ENCODE measurements at regions not wholly inside any gene's neighbourhood (a gene's known extent, or its start where the extent isn't known, plus 50 kb on each side); places are given as distances from the start of the nearest gene placed in this dataset.

- DNase-seq = no peak
Observed at GRCh38 chr3:64351713-64352638, 126.7 kb upstream of the PRICKLE2 start.

DNA sequence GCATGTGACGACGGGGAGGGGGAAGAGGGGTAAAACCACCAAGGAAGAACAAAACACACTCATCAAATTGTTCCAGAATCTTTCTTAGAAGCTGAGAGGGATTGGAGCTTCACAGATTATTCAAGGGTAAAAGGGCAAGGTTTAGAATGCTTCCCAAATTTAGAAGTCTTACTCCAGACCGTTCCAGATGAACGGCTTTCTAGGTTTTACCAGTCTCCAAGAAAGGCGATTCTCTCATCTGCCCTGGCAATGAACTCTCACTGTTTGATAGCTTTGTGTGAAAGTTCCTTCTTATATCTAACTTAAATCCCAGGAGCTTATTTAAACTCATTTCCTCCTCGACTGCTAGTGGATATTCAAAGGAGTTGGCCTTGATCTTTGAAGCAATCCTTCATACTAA, 124.3 kb upstream of the PRICKLE2 start:
- no peak for DNase-seq

DNA sequence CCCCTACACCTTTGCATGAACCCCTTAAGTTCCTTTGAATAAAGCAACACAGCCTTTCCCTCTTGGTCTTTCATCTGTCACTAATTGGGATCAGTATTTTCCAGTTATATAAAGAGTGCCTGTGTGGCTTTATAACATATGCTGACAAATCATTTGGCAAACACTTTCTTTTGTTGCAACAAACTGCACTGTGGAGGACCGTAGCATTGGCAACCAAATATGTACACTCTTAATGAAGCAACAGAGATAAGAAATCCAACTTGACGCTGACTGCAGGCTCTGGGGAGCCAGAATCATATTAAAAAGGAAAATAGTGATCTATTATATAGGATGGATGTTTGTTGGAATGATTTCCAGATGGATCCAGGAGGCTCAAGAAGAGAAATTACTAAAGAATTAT, 120.1 kb upstream of the PRICKLE2 start:
- DNase-seq = peak; percentile 29

DNA sequence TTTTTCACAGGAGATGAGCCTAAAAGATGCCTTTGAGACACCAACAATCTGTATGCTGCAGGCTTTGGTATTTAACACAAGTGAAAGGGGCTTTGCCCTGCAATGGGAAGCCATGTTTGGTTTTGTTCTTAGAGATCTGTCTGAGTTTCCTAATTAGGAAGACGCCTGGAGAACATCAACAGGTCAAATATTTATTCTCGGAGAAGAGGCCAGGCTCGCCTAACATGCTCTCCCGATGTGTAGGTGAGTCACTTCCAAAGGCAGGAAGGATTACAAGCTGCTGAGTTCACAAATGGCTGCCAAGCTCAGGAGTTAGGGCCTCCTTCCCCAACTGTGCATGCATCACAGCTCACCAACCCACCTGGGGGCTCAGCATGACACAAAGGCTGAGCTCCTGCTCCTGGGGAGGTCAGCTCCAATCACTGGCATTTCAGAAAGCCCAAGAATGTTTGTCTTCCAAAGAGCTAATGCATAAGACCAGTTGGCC, 119.5 kb upstream of the PRICKLE2 start:
- DNase-seq = no peak

GRCh38 chr3:64343689-64344430, 118.6 kb upstream of the PRICKLE2 start:
- no peak for DNase-seq

- no peak for DNase-seq
Observed at GRCh38 chr3:64342940-64343688, 117.8 kb upstream of the PRICKLE2 start.

DNA sequence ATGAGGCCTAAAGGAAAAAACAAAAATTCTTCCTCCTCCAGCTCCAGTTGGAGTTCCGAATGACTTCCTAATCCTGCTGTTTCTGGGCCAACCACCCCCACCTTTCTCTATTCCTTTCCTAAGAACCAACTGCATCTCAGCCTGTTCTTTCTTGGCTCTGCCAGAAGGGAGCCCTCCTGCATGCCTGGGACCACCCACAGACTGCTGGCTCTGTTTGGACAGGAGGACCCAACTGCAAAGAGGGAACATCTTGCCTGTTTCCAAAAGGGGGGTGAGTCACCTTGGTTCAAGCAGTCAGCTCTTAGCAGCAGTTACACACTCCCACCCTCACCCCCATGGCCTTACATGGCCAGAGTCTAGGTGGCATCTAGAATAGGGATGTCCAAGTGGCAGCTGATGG, 116.0 kb upstream of the PRICKLE2 start:
- DNase-seq = no peak

GRCh38 chr3:64340641-64341101, 115.4 kb upstream of the PRICKLE2 start:
- no peak for DNase-seq

DNA sequence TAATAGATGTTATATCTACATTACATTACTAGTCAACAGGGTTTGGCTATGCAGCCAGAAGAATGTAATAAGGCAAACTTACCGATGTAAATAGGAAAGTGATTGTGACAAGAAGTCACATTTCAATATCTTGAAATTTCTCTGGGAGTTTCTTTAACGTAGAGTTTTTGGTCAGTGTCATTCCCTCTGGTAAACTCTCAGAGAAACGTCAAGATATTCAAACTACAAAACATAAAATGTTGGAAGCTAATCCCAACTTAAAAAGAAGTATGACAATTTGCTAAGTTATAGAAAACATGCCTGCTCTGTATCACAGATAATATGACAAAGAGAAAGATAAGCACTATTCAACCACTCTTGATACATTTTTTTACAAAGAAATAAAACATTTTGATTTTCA, 111.2 kb upstream of the PRICKLE2 start:
- DNase-seq = no peak

- no peak for DNase-seq
Observed at GRCh38 chr3:64332459-64333350, 107.4 kb upstream of the PRICKLE2 start.

DNA sequence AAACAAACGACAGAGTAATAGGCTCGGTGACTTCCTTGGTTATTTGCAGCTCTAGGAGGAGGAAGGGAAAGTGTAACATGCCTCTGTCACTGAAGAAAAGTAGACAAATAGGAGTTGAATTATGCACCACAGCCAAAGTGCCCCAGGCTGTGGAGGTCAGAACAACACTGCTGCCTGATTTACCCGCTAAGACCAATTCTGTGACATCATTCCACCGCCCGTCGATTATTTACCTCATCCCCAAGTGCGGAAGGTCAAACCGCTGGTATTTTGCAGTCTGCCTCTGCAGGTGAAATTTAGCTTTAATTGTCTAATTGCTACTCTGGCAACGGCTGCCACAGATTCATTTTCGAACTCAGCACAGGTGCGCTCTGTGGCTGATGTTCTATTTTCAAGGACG, 106.3 kb upstream of the PRICKLE2 start:
- DNase-seq = no peak

DNA sequence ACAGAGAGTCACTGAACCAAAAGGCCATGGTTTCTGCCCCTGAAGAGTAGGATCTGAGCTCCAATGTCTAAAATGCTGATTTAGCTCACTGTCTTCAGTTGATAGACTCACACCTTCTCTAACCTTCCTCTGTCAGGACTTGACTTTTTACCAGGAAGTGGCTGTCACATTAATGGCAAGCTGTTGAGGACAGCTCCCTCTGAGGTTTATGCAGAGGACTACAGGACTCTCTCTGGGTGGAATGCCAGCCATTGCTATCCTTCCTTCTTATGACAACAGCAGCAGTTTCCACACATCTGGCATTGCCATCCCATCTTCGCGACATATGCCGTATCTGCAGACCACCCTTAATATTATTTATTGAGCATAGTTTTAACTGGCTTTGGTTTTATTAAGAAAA, 103.8 kb upstream of the PRICKLE2 start:
- no peak for DNase-seq

DNA sequence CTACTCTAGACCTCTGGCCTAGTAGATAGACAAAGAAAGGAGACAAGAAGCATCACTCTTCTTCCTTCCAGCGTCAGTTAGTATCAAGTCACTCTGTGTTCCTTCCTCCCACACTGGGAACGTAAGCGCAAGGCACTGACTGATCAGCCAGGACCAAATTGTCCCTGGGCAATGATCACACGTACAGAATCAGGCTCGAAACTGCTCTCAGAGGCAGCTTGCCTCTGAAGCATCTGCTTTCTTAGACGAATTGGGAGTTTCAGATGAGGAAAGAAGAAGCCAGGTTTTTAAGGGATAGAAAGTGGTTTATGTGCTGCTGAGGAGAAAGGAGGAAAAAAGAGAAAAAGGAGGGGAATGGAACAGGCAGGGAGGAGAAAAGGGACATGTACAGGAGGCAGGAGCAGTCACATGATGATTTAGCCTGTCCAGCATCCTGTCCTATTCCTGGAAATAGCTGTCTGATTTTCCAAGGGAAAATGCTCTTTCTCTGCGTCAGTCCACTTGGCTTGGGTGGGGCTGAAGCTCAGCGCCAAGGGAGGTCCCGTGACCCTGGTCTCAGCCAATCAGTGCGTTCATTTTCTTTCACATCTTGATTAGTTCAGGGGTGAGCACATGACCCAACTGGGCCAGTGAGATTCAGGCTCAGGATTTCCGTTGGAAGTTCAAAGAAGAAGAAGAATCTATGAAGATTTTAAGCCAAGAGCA, 102.0 kb upstream of the PRICKLE2 start:
- no peak for DNase-seq

- no peak for DNase-seq
Observed at GRCh38 chr3:64321747-64322146, 96.5 kb upstream of the PRICKLE2 start.

GRCh38 chr3:64319391-64319790, 94.1 kb upstream of the PRICKLE2 start:
- DNase-seq = no peak

DNA sequence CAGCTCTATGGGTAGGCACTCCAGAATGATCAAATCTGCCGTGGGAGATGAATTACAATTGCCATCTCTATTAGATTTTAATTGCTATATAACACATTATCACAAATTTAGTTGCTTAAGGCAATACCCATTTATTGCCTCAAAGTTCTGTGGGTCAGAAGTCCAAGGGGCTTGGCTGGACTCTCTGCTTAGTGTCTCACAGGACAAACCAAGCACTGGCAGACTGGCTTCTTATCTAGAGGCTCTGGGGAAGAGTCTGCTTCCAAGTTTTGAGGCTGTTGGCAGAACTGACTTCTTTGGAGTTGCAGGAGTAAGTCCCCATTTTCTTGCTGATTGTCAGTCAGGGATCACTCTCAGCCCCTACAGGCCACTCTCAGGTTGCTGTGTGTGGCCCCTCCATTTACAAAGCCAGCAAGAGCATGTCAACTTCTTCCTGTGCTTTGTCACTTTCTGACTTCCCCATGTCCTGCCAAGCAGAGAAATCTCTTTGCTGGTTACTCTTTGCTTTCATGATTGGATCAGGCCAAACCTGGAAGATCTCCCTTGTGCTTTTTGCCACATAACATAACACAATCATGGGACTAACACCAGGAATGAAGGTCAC, 93.5 kb upstream of the PRICKLE2 start:
- DNase-seq = no peak

DNA sequence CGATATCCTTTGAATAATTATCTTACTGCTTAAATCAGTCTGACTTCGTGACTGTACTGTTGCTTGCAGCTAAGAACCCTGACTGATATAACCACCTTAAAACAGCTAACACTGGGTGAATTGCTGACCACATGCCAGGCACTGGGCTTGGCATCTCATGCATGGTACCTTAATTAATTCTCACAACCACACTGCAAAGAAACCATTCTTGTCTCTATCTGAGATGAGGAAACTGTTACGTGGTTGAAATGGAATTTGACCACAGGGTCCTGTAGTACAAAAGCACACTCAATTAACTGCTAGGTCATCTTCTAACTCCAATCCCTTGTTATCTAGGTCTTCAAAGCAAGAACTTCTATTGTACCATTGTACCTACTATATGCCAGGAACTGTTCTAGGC, 92.7 kb upstream of the PRICKLE2 start:
- DNase-seq = no peak

- DNase-seq = no peak
Observed at GRCh38 chr3:64316971-64317370, 91.7 kb upstream of the PRICKLE2 start.

DNA sequence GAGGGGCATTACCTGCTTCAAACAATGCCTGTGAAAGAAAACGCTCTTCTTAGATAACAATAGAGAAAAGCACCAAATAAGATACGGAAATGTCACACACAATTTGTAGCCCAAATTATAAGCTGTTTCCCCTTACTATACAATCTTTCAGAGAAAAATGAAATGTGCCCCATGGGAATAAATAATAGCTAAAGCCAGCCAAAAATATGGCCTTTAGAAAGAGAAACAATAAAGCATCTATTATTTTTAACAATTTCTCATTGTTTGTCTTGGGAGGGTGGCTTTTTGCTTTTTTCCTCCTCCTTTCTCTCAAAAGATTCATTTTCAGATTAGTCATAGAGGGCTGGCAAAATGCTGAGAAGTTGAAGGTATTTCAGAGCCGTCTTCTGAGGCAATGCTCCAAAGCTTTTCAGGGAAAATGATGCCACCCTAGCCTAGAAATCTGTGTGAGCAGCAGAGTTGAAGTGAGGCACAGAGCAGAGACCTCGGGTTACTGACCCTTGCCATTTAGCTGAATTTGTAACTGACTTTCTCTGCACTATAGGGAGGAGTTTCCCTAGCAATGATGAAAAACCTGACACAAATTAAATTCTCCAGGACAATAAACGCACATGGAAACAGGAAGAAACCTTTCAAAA, 86.3 kb upstream of the PRICKLE2 start:
- DNase-seq = no peak

GRCh38 chr3:64308931-64309330, 83.7 kb upstream of the PRICKLE2 start:
- DNase-seq = no peak

- no peak for DNase-seq
Observed at GRCh38 chr3:64306745-64307144, 81.5 kb upstream of the PRICKLE2 start.
